Activated CD8-positive, alpha-beta T cell treated with anti-CD3 and anti-CD28 coated beads, Interleukin-2, amount 10 ng/mL, durations not matched to agents 7 days and 5 days (primary cell): ENCODE measurements at regions not wholly inside any gene's neighbourhood (a gene's known extent, or its start where the extent isn't known, plus 50 kb on each side); places are given as distances from the start of the nearest gene placed in this dataset.

ENCODE experiments used
- ATAC-seq: fragments of 150-1000 bp; cut with Tn5 transposase; one replicate; pipeline ENCODE4 v1.10.0; 2021; ENCODE audit warnings: moderate library complexity
- CTCF ChIA-PET: fragments of 350-600 bp; sonication (Branson Sonifier 250); formaldehyde crosslinking; loops from one replicate; lab custom pipeline; 2021; ENCODE audit warnings: antibody characterized with exemption; lab: Charles Lee
- POLR2A ChIA-PET: fragments of 350-600 bp; sonication (Branson Sonifier 250); formaldehyde crosslinking; loops from one replicate; lab custom pipeline; 2021; ENCODE audit warnings: antibody characterized with exemption; lab: Charles Lee
- DNase-seq: peaks from one replicate; pipeline ENCODE4 v3.0.0-alpha.2; 2020
- H3K27ac Mint-ChIP-seq: one replicate; pipeline ENCODE4 v1.8.0; 2021; ENCODE audit warnings: mild to moderate bottlenecking, mixed read lengths
- H3K27me3 Mint-ChIP-seq: one replicate; pipeline ENCODE4 v1.8.0; 2021; ENCODE audit warnings: low read depth, mixed read lengths
- H3K36me3 Mint-ChIP-seq: one replicate; pipeline ENCODE4 v1.8.0; 2021; ENCODE audit warnings: low read depth, mixed read lengths
- H3K4me1 Mint-ChIP-seq: one replicate; pipeline ENCODE4 v1.8.0; 2021; ENCODE audit warnings: low read depth, mixed read lengths
- H3K4me3 Mint-ChIP-seq: one replicate; pipeline ENCODE4 v1.8.0; 2021; ENCODE audit warnings: mild to moderate bottlenecking, mixed read lengths
- H3K9me3 Mint-ChIP-seq: one replicate; pipeline ENCODE4 v1.8.0; 2022; ENCODE audit warnings: mixed read lengths; ENCODE audit not compliant: insufficient read depth

- Mint-ChIP-seq H3K9me3 (peaks cover 2% of the 10 kb centered on the region), H3K4me3 (no peak overlapping the region), H3K36me3 (no peaks in the 10 kb centered on the region), H3K4me1 (peaks cover 8% of the 10 kb centered on the region), H3K27me3 (no peaks in the 10 kb centered on the region), H3K27ac (no peak overlapping the region)
- POLR2A ChIA-PET, result no interaction called here
- CTCF ChIA-PET, result no interaction called here
- DNase-seq (no peak), ATAC-seq (no peak)
Observed at GRCh38 chr3:189530822-189531221, 100.4 kb upstream of the TP63 start.

GRCh38 chr3:189531271-189531670 lies 99.9 kb upstream of the TP63 start:
- CTCF ChIA-PET, result no interaction called here
- no peak overlapping the region for H3K4me3 Mint-ChIP-seq
- H3K27ac Mint-ChIP-seq, result no peak overlapping the region
- H3K27me3 Mint-ChIP-seq, result no peaks in the 10 kb centered on the region
- POLR2A ChIA-PET, result no interaction called here
- ATAC-seq, result no peak
- no peaks in the 10 kb centered on the region for H3K36me3 Mint-ChIP-seq
- DNase-seq, result no peak
- no peaks in the 10 kb centered on the region for H3K9me3 Mint-ChIP-seq
- H3K4me1 Mint-ChIP-seq, result peaks cover 8% of the 10 kb centered on the region

- H3K27me3 Mint-ChIP-seq, result no peaks in the 10 kb centered on the region
- ChIA-PET POLR2A (interaction anchor here (0.6 kb wide), 1 partner anchor 162 kb away, joined by 3 read pairs; no protein-coding TSS in a partner anchor), CTCF (interaction anchor here (0.7 kb wide), 1 partner anchor 405 kb away, joined by 3 read pairs; no protein-coding TSS in a partner anchor)
- ATAC-seq (no peak), DNase-seq (no peak)
- H3K4me3 Mint-ChIP-seq, result no peak overlapping the region
- no peaks in the 10 kb centered on the region for H3K9me3 Mint-ChIP-seq
- no peak overlapping the region for H3K27ac Mint-ChIP-seq
- peaks cover 8% of the 10 kb centered on the region for H3K4me1 Mint-ChIP-seq
- no peaks in the 10 kb centered on the region for H3K36me3 Mint-ChIP-seq
Observed at GRCh38 chr3:189534531-189534930, 96.7 kb upstream of the TP63 start.

GRCh38 chr3:189537135-189537534 lies 94.1 kb upstream of the TP63 start:
- Mint-ChIP-seq H3K9me3 (no peaks in the 10 kb centered on the region), H3K4me1 (no peaks in the 10 kb centered on the region), H3K27ac (no peak overlapping the region), H3K4me3 (no peak overlapping the region), H3K36me3 (no peaks in the 10 kb centered on the region), H3K27me3 (no peaks in the 10 kb centered on the region)
- ATAC-seq (no peak), DNase-seq (no peak)
- CTCF ChIA-PET, result no interaction called here
- POLR2A ChIA-PET, result no interaction called here

- no peaks in the 10 kb centered on the region for H3K27me3 Mint-ChIP-seq
- DNase-seq (no peak), ATAC-seq (no peak)
- H3K27ac Mint-ChIP-seq, result no peak overlapping the region
- H3K4me3 Mint-ChIP-seq, result no peak overlapping the region
- peaks cover 2% of the 10 kb centered on the region for H3K36me3 Mint-ChIP-seq
- peaks cover 33% of the 10 kb centered on the region for H3K9me3 Mint-ChIP-seq
- CTCF ChIA-PET, result no interaction called here
- no peaks in the 10 kb centered on the region for H3K4me1 Mint-ChIP-seq
- POLR2A ChIA-PET, result no interaction called here
Observed at GRCh38 chr3:189547448-189547847, 83.7 kb upstream of the TP63 start.

GRCh38 chr3:189548053-189548452 lies 83.1 kb upstream of the TP63 start:
- no peak for ATAC-seq
- no peak overlapping the region for H3K27ac Mint-ChIP-seq
- no peak for DNase-seq
- no peaks in the 10 kb centered on the region for H3K4me1 Mint-ChIP-seq
- no peak overlapping the region for H3K4me3 Mint-ChIP-seq
- CTCF ChIA-PET, result no interaction called here
- POLR2A ChIA-PET, result no interaction called here
- H3K27me3 Mint-ChIP-seq, result no peaks in the 10 kb centered on the region
- H3K9me3 Mint-ChIP-seq, result peaks cover 33% of the 10 kb centered on the region
- peaks cover 2% of the 10 kb centered on the region for H3K36me3 Mint-ChIP-seq

- Mint-ChIP-seq H3K36me3 (peaks cover 2% of the 10 kb centered on the region), H3K4me1 (no peaks in the 10 kb centered on the region), H3K4me3 (no peak overlapping the region), H3K9me3 (peaks cover 29% of the 10 kb centered on the region), H3K27ac (no peak overlapping the region), H3K27me3 (no peaks in the 10 kb centered on the region)
- CTCF ChIA-PET, result no interaction called here
- ATAC-seq (no peak), DNase-seq (no peak)
- POLR2A ChIA-PET, result no interaction called here
Observed at GRCh38 chr3:189551007-189551406, 80.2 kb upstream of the TP63 start.

GRCh38 chr3:189554868-189555557 lies 76.2 kb upstream of the TP63 start:
- Mint-ChIP-seq H3K4me3 (no peak overlapping the region), H3K4me1 (no peaks in the 10 kb centered on the region), H3K36me3 (no peaks in the 10 kb centered on the region), H3K27me3 (no peaks in the 10 kb centered on the region), H3K27ac (no peak overlapping the region), H3K9me3 (peaks cover 14% of the 10 kb centered on the region)
- ChIA-PET CTCF (interaction anchor here (0.5 kb wide), 1 partner anchor 405 kb away, joined by 3 read pairs; no protein-coding TSS in a partner anchor), POLR2A (no interaction called here)
- no peak for ATAC-seq
- no peak for DNase-seq

- POLR2A ChIA-PET, result no interaction called here
- Mint-ChIP-seq H3K4me3 (no peak overlapping the region), H3K27ac (no peak overlapping the region), H3K27me3 (no peaks in the 10 kb centered on the region), H3K4me1 (no peaks in the 10 kb centered on the region), H3K9me3 (peaks cover 11% of the 10 kb centered on the region), H3K36me3 (no peaks in the 10 kb centered on the region)
- ATAC-seq, result no peak
- no peak for DNase-seq
- CTCF ChIA-PET, result interaction anchor here (0.5 kb wide), 1 partner anchor 405 kb away, joined by 3 read pairs; no protein-coding TSS in a partner anchor
Observed at GRCh38 chr3:189555558-189555881, 75.7 kb upstream of the TP63 start.

GRCh38 chr3:189557824-189558223 lies 73.4 kb upstream of the TP63 start:
- ChIA-PET POLR2A (no interaction called here), CTCF (no interaction called here)
- H3K27me3 Mint-ChIP-seq, result no peaks in the 10 kb centered on the region
- no peaks in the 10 kb centered on the region for H3K4me1 Mint-ChIP-seq
- H3K27ac Mint-ChIP-seq, result no peak overlapping the region
- no peak for DNase-seq
- H3K4me3 Mint-ChIP-seq, result no peak overlapping the region
- peaks cover 4% of the 10 kb centered on the region for H3K9me3 Mint-ChIP-seq
- H3K36me3 Mint-ChIP-seq, result no peaks in the 10 kb centered on the region
- ATAC-seq, result no peak

- POLR2A ChIA-PET, result no interaction called here
- CTCF ChIA-PET, result interaction anchor here (1.5 kb wide), 1 partner anchor 289 kb away, joined by 5 read pairs; no protein-coding TSS in a partner anchor
- ATAC-seq (no peak), DNase-seq (no peak)
- H3K4me3 Mint-ChIP-seq, result no peak overlapping the region
- H3K27me3 Mint-ChIP-seq, result no peaks in the 10 kb centered on the region
- no peak overlapping the region for H3K27ac Mint-ChIP-seq
- no peaks in the 10 kb centered on the region for H3K36me3 Mint-ChIP-seq
- peaks cover 12% of the 10 kb centered on the region for H3K4me1 Mint-ChIP-seq
- H3K9me3 Mint-ChIP-seq, result peaks cover 4% of the 10 kb centered on the region
Observed at GRCh38 chr3:189561256-189561655, 69.9 kb upstream of the TP63 start.

GRCh38 chr3:189563853-189564563 lies 67.2 kb upstream of the TP63 start:
- CTCF ChIA-PET, result no interaction called here
- POLR2A ChIA-PET, result no interaction called here
- H3K36me3 Mint-ChIP-seq, result no peaks in the 10 kb centered on the region
- H3K4me3 Mint-ChIP-seq, result no peak overlapping the region
- no peak overlapping the region for H3K27ac Mint-ChIP-seq
- no peaks in the 10 kb centered on the region for H3K9me3 Mint-ChIP-seq
- H3K4me1 Mint-ChIP-seq, result peaks cover 12% of the 10 kb centered on the region
- no peaks in the 10 kb centered on the region for H3K27me3 Mint-ChIP-seq
- ATAC-seq, result peak; percentile 61
- DNase-seq, result peak; percentile 68
